GM12878 (cell line): ENCODE measurements at regions not wholly inside any gene's neighbourhood (a gene's known extent, or its start where the extent isn't known, plus 50 kb on each side); places are given as distances from the start of the nearest gene placed in this dataset.

Source experiments
- ATAC-seq: fragments of 200-7000 bp; cut with Tn5 transposase; 3 replicates; pipeline ENCODE4 v1.9.1; 2020; ENCODE audit warnings: mild to moderate bottlenecking, moderate library complexity
- BruUV-seq: library from RNA; stranded (reverse); fragments of 400-500 nt; replicated peaks from 2 replicates; lab custom pipeline; 2021; lab: Mats Ljungman, UMichigan
- CTCF ChIA-PET: fragments of 300-600 bp; sonication (Branson Sonifier 250); formaldehyde crosslinking; extraction: SDS; loops from one replicate; lab custom pipeline; 2021; ENCODE audit warnings: inconsistent platforms; lab: Yijun Ruan, JAX
- POLR2A ChIA-PET: fragments of 350-600 bp; formaldehyde crosslinking; extraction: SDS; loops from one replicate; lab custom pipeline; 2021; ENCODE audit warnings: inconsistent platforms; lab: Charles Lee
- RAD21 ChIA-PET: fragments of 300-600 bp; sonication (Branson Sonifier 250); formaldehyde crosslinking; loops from one replicate; lab custom pipeline; 2023; ENCODE audit warnings: antibody characterized with exemption; ENCODE audit not compliant: unreplicated experiment; lab: Charles Lee
- SMC1A ChIA-PET: fragments of 300-600 bp; sonication (Branson Sonifier 250); formaldehyde crosslinking; loops from one replicate; lab custom pipeline; 2023; ENCODE audit not compliant: unreplicated experiment, uncharacterized antibody; lab: Charles Lee
- DNase-seq: peaks from one replicate; pipeline ENCODE4 v3.0.0-alpha.2; 2011; ENCODE audit warnings: low read depth, low spot score
- FAIRE-seq: peaks from 3 replicates; lab custom pipeline; 2011; peaks lifted over from hg19 to GRCh38; lab: Jason Lieb, UNC
- H2AFZ ChIP-seq: 2 replicates; pipeline ENCODE4 v1.6.0; 2011; ENCODE audit warnings: low read depth, low read length, control low read depth; ENCODE audit not compliant: control insufficient read depth
- H3K27ac ChIP-seq: 2 replicates; pipeline ENCODE4 v1.5.1; 2011; ENCODE audit warnings: control low read depth; ENCODE audit not compliant: control insufficient read depth, insufficient read depth
- H3K27me3 ChIP-seq, 2 experiments: replicated peaks in 1 of 2; 2 replicates each; pipeline versions ENCODE4 v1.6.0 to v1.6.1; 2011; ENCODE audit warnings: low read length in 1 of 2; ENCODE audit not compliant: control insufficient read depth in 2 of 2, insufficient read depth in 2 of 2
- H3K36me3 ChIP-seq, 2 experiments: 2 replicates each; pipeline ENCODE4 v1.5.1; 2011; ENCODE audit warnings: low read length in 1 of 2; ENCODE audit not compliant: control insufficient read depth in 2 of 2, insufficient read depth in 2 of 2
- H3K4me1 ChIP-seq: 2 replicates; pipeline ENCODE4 v1.6.1; 2011; ENCODE audit warnings: mild to moderate bottlenecking, low read length, moderate library complexity, mixed read lengths; ENCODE audit not compliant: control insufficient read depth, insufficient read depth
- H3K4me2 ChIP-seq: 2 replicates; pipeline ENCODE4 v1.6.0; 2011; ENCODE audit warnings: control low read depth; ENCODE audit not compliant: control insufficient read depth, insufficient read depth
- H3K4me3 ChIP-seq: fragments of 200-600 bp; sonication (generic); 2 replicates; pipeline ENCODE4 v1.5.1; 2016
- H3K79me2 ChIP-seq: 2 replicates; pipeline ENCODE4 v1.6.0; 2011; ENCODE audit warnings: low read length; ENCODE audit not compliant: control insufficient read depth, insufficient read depth
- H3K9ac ChIP-seq: 2 replicates; pipeline ENCODE4 v1.8.0; 2011; ENCODE audit warnings: low read length, control low read depth, mixed read lengths; ENCODE audit not compliant: control insufficient read depth, insufficient read depth
- H3K9me3 ChIP-seq: replicated peaks from 3 replicates; pipeline ENCODE4 v1.5.1; 2011; ENCODE audit warnings: mild to moderate bottlenecking, low read length; ENCODE audit not compliant: control insufficient read depth, insufficient read depth
- H4K20me1 ChIP-seq: 2 replicates; pipeline ENCODE4 v1.6.0; 2011; ENCODE audit not compliant: control insufficient read depth, insufficient read depth
- HCFC1 ChIP-seq: fragments of 150-350 bp; IDR thresholded peaks from 2 replicates; pipeline ENCODE4 v1.6.1; 2014; ENCODE audit warnings: low read length
- HDAC6 ChIP-seq: fragments of 200-600 bp; sonication (generic); IDR thresholded peaks from one replicate; pipeline ENCODE4 v1.8.0; 2017; ENCODE audit warnings: antibody characterized with exemption; ENCODE audit not compliant: unreplicated experiment
- IKZF1 ChIP-seq: fragments of 450-650 bp; conservative IDR thresholded peaks from 2 replicates; pipeline ENCODE4 v1.6.1; 2017; ENCODE audit warnings: antibody characterized with exemption, mild to moderate bottlenecking
- JUNB ChIP-seq: IDR thresholded peaks from 2 replicates; pipeline ENCODE4 v1.6.1; 2016; ENCODE audit warnings: antibody characterized with exemption, mild to moderate bottlenecking
- KAT2A ChIP-seq: conservative IDR thresholded peaks from 2 replicates; pipeline ENCODE4 v1.6.1; 2011; ENCODE audit warnings: low read depth, low read length; ENCODE audit not compliant: control insufficient read depth
- RCOR1 ChIP-seq: conservative IDR thresholded peaks from 2 replicates; pipeline ENCODE4 v1.6.1; 2012; ENCODE audit warnings: low read depth, low read length, improper control_type of control experiment
- SREBF2 ChIP-seq: IDR thresholded peaks from 2 replicates; pipeline ENCODE4 v1.6.1; 2012; ENCODE audit warnings: mild to moderate bottlenecking, low read length
- SUPT20H ChIP-seq: IDR thresholded peaks from 2 replicates; pipeline ENCODE4 v1.6.1; 2011; ENCODE audit warnings: low read depth, mild to moderate bottlenecking, low read length, moderate library complexity, borderline replicate concordance; ENCODE audit not compliant: control insufficient read depth
- SUZ12 ChIP-seq: fragments of 200-600 bp; sonication (generic); IDR thresholded peaks from one replicate; pipeline ENCODE4 v1.6.1; 2018; ENCODE audit warnings: antibody characterized with exemption, mild to moderate bottlenecking; ENCODE audit not compliant: unreplicated experiment
- ZNF217 ChIP-seq: fragments of 450-650 bp; IDR thresholded peaks from 2 replicates; pipeline ENCODE4 v1.6.1; 2017; ENCODE audit warnings: antibody characterized with exemption, mild to moderate bottlenecking
- WGBS: methylation state at CpG from one replicate; pipeline ENCODE4 v1.1.6; 2016; ENCODE audit warnings: low lambda C conversion rate; ENCODE audit not compliant: insufficient replicate concordance, insufficient coverage; ENCODE audit errors: missing lambda C conversion rate; 5-methylcytosine and 5-hydroxymethylcytosine counted together
- in situ Hi-C: fragments of 300-500 bp; cut with MboI; formaldehyde crosslinking; loops from 9 replicates; pipeline ENCODE4 v1.14.3; 2018; ENCODE audit warnings: mixed read lengths
- intact Hi-C: fragments of 100-400 bp; cut with micrococcal nuclease; formaldehyde crosslinking; loops from one replicate; pipeline ENCODE4 v1.14.2; 2022; ENCODE audit not compliant: unreplicated experiment
- TF ChIP-seq, protein P1 (sequence below): fragments of 450-650 bp; IDR thresholded peaks from 2 replicates; pipeline ENCODE4 v1.6.1; 2017; ENCODE audit warnings: borderline replicate concordance
- TF ChIP-seq, protein P2 (sequence below): IDR thresholded peaks from 2 replicates; pipeline ENCODE4 v1.6.1; 2012; ENCODE audit warnings: low read depth, low read length, improper control_type of control experiment

DNA sequence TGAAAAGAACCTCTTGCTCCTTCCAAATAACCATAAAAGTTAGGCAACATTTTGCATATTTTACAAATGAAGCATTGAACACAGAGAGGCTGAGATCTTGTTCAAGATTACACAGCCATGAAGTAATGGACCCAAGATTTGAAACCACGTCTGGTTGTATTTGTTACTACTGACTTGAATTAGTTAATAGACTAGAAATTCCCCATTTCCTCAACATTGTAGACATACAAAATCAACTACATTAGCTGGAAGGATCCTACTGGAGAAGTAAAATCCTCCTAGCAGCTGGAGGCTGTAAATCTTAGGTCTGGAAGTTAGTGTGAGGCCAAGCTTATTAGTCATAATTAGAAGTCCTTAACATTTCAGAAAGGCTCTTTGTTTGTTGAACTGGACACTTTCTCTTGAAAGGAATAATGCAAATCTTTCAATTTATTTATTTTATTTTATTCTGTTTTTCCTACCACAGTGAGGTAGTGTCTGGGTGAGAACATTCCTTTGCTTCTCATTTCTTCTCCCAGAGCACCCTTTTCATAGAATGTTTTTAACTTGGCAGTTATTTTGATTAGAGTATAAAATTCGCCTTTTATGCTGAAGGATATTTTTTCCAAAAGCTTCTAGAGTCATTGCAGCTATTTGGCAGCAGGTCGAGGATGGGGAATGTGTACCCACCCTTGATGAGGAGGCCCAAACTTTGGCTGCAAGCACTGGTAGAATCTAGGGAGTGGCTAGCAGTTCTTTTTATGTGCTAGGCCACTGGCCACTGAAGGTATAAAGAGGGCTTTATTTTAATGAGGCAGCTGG, 62.0 kb upstream of the CLNK start:
- POLR2A ChIA-PET = interaction anchor here (0.6 to 1.4 kb wide), 4 partner anchors 14 to 109 kb away, joined by 3 to 5 read pairs (median 4); no protein-coding TSS in a partner anchor
- Histone ChIP-seq H2AFZ (peak overlapping the region; percentile 20; the same call in 1 of the 2 replicates), H3K27me3 (no peaks in the 10 kb centered on the region), H3K4me2 (peak overlapping the region; percentile 68), H3K4me1 (peaks cover 44% of the 10 kb centered on the region), H3K4me3 (peak overlapping the region; percentile 24; the same call in 1 of the 2 replicates), H3K79me2 (no peaks in the 10 kb centered on the region), H3K9ac (peak overlapping the region; percentile 36; the same call in 1 of the 2 replicates), H4K20me1 (no peaks in the 10 kb centered on the region), H3K9me3 (no peaks in the 10 kb centered on the region), H3K27ac (peak overlapping the region; percentile 66), H3K36me3 (no peaks in the 10 kb centered on the region)
- ATAC-seq (no peak), DNase-seq (no peak), FAIRE-seq (no peak)
- RAD21 ChIA-PET = interaction anchor here (0.7 to 4.2 kb wide), 14 partner anchors 11 to 148 kb away, joined by 3 to 48 read pairs (median 4); partner anchors contain the start of gene CLNK
- BruUV-seq = no TSS peak
- intact Hi-C loops (loop anchor here (5.0 kb wide), 1 partner anchor 326 kb away; no protein-coding TSS in a partner anchor), in situ Hi-C loops (no loop called here)
- CTCF ChIA-PET = interaction anchor here (1.0 to 2.0 kb wide), 6 partner anchors 10 to 124 kb away, joined by 3 to 8 read pairs (median 5); no protein-coding TSS in a partner anchor
- WGBS = 84% methylated on average over 3 of the region's 3 CpGs
- SMC1A ChIA-PET = interaction anchor here (0.8 to 4.8 kb wide), 17 partner anchors 7 to 818 kb away, joined by 3 to 95 read pairs (median 4); partner anchors contain the start of gene CLNK
- no peak for TF ChIP-seq HCFC1
- TF ChIP-seq ZNF217 = peak; percentile 40; the same call in 1 of the 2 replicates
- TF ChIP-seq JUNB = 0 out of 2 replicates have a peak, but pooled peaks have one; percentile 22

DNA sequence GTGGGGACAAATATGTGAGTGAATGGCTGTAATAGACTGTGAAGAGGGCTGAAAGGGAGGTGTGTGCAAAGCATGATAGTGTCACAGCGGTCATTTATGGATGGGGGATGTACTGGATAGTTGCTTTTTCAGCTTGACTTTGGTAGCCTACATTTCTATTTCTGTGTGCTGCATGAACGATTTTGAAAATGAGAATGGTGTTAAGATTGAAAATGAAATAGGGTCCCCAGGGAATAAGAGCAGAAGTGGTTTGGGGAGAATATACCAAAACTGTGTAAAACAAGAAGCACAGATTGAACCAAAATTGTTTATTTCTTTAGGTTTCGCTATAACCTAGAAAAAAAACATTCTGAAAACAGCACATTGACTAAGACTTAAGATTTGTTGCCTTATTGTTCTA, 58.8 kb upstream of the CLNK start:
- H3K27ac ChIP-seq = peak overlapping the region; percentile 78
- no peaks in the 10 kb centered on the region for H3K79me2 ChIP-seq
- ChIA-PET SMC1A (interaction anchor here (0.7 to 4.2 kb wide), 19 partner anchors 10 to 162 kb away, joined by 3 to 56 read pairs (median 4); no protein-coding TSS in a partner anchor), CTCF (interaction anchor here (3.7 kb wide), 1 partner anchor 11 kb away, joined by 23 read pairs; no protein-coding TSS in a partner anchor), RAD21 (interaction anchor here (1.0 to 2.5 kb wide), 6 partner anchors 10 to 212 kb away, joined by 3 to 43 read pairs (median 6); no protein-coding TSS in a partner anchor), POLR2A (interaction anchor here (1.4 to 2.2 kb wide), 3 partner anchors 11 to 70 kb away, joined by 4 to 11 read pairs (median 6); no protein-coding TSS in a partner anchor)
- intact Hi-C loops = loop anchor here (1.0 kb wide), 2 partner anchors 10 to 121 kb away; no protein-coding TSS in a partner anchor
- H3K4me1 ChIP-seq = peaks cover 45% of the 10 kb centered on the region
- H4K20me1 ChIP-seq = no peaks in the 10 kb centered on the region
- no peaks in the 10 kb centered on the region for H3K27me3 ChIP-seq
- H3K36me3 ChIP-seq = no peaks in the 10 kb centered on the region
- no peaks in the 10 kb centered on the region for H3K9me3 ChIP-seq
- ATAC-seq = peak; percentile 80
- peak; percentile 23 for FAIRE-seq
- no TSS peak for BruUV-seq
- no peak overlapping the region for H2AFZ ChIP-seq
- DNase-seq = peak; percentile 91
- H3K4me2 ChIP-seq = peak overlapping the region; percentile 58
- H3K9ac ChIP-seq = no peak overlapping the region; the same call in 1 of the 2 replicates
- in situ Hi-C loops = no loop called here
- WGBS = 0% methylated on average over 3 of the region's 3 CpGs
- H3K4me3 ChIP-seq = peak overlapping the region; percentile 27; the same call in 1 of the 2 replicates
- TF ChIP-seq RCOR1 (0 out of 2 replicates have a peak, but pooled peaks have one; percentile 77), KAT2A (no peak), IKZF1 (peak; percentile 58), SUZ12 (no peak), SUPT20H (no peak), HDAC6 (no peak), SREBF2 (no peak)
- TF ChIP-seq, protein P1, sequence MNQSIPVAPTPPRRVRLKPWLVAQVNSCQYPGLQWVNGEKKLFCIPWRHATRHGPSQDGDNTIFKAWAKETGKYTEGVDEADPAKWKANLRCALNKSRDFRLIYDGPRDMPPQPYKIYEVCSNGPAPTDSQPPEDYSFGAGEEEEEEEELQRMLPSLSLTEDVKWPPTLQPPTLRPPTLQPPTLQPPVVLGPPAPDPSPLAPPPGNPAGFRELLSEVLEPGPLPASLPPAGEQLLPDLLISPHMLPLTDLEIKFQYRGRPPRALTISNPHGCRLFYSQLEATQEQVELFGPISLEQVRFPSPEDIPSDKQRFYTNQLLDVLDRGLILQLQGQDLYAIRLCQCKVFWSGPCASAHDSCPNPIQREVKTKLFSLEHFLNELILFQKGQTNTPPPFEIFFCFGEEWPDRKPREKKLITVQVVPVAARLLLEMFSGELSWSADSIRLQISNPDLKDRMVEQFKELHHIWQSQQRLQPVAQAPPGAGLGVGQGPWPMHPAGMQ = no peak
- TF ChIP-seq, protein P2, sequence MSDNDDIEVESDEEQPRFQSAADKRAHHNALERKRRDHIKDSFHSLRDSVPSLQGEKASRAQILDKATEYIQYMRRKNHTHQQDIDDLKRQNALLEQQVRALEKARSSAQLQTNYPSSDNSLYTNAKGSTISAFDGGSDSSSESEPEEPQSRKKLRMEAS = no peak
